ENCODE measurements at regions not wholly inside any gene's neighbourhood (a gene's known extent, or its start where the extent isn't known, plus 50 kb on each side); places are given as distances from the start of the nearest gene placed in this dataset.

- WGBS (ENCODE audit: extremely low coverage, insufficient read length, low lambda C conversion rate): no CpG with 5 or more reads among the region's 1 CpG
- no peak overlapping the region for H3K27ac Mint-ChIP-seq
- H3K23ac ChIP-seq (ENCODE audit: insufficient read length, low read depth, low read length): no peak overlapping the region
- H3K9me3 ChIP-seq (ENCODE audit: control insufficient read depth, low read depth, low read length): peaks cover 5% of the 10 kb centered on the region
- H2AK5ac ChIP-seq (ENCODE audit: insufficient read length, low read length): no peak overlapping the region
- DNase-seq: no peak
- H2BK20ac ChIP-seq (ENCODE audit: low read depth, low read length, poor library complexity, severe bottlenecking): no peak overlapping the region
- H4K20me1 ChIP-seq (ENCODE audit: control insufficient read depth, insufficient read depth, insufficient read length): no peaks in the 10 kb centered on the region
- H3K18ac ChIP-seq (ENCODE audit: insufficient read length, low read depth, low read length): no peak overlapping the region
- no peak overlapping the region for H2BK15ac ChIP-seq (ENCODE audit: low read depth, low read length)
- H3K56ac ChIP-seq (ENCODE audit: insufficient read length, low read depth, low read length): no peak overlapping the region
- peaks cover 20 to 36% (median 29%) of the 10 kb centered on the region in 3 experiments for H3K36me3 Mint-ChIP-seq (ENCODE audit: insufficient read depth in 1 of 3, low read depth in 3 of 3)
- H3K27me3 ChIP-seq (ENCODE audit: insufficient read depth, low read length): no peaks in the 10 kb centered on the region
- TF ChIP-seq CTCF (conservative IDR thresholded peaks at IDR 0.05): no peak
- H4K8ac ChIP-seq (replicated peaks; ENCODE audit: insufficient read length, low read depth, low read length): no peak overlapping the region
- no peaks in the 10 kb centered on the region for H3K23me2 ChIP-seq (ENCODE audit: insufficient read length, low read depth, low read length, poor library complexity, severe bottlenecking)
- H2BK5ac ChIP-seq (ENCODE audit: insufficient read length, low read length): no peak overlapping the region
- H3K79me1 ChIP-seq (ENCODE audit: insufficient read depth, low read depth, low read length, poor library complexity, severe bottlenecking): no peaks in the 10 kb centered on the region
- no peaks in the 10 kb centered on the region for H3K27me3 Mint-ChIP-seq (ENCODE audit: low read depth)
- no peak overlapping the region for H4K91ac ChIP-seq (ENCODE audit: insufficient read length, low read depth, low read length)
- no peak overlapping the region for H4K5ac ChIP-seq (ENCODE audit: insufficient read length, low read depth, low read length)
- no peak overlapping the region for H3K4me2 ChIP-seq (ENCODE audit: insufficient read depth, insufficient read length, low read length)
- H3K14ac ChIP-seq (ENCODE audit: insufficient read depth, low read length): no peak overlapping the region
- H3K4me3 Mint-ChIP-seq: no peak overlapping the region
- no peak overlapping the region for H3K27ac ChIP-seq (ENCODE audit: insufficient read length, low read depth, low read length)
- H3K4ac ChIP-seq (ENCODE audit: low read depth, low read length): no peak overlapping the region
- H3K9ac ChIP-seq (ENCODE audit: extremely low read depth, insufficient read length, low read length): no peak overlapping the region
- no peak overlapping the region for H2BK120ac ChIP-seq (ENCODE audit: low read depth, low read length, poor library complexity, severe bottlenecking)
- H3K4me1 ChIP-seq (ENCODE audit: insufficient read depth, low read length): peaks cover 4% of the 10 kb centered on the region
- peaks cover 15 to 17% of the 10 kb centered on the region in 2 experiments for H3K9me3 Mint-ChIP-seq
- peaks cover 41 to 49% of the 10 kb centered on the region in 2 experiments for H3K4me1 Mint-ChIP-seq
- H3K79me2 ChIP-seq (ENCODE audit: insufficient read depth, low read length): no peaks in the 10 kb centered on the region
- no peak overlapping the region for H2AFZ ChIP-seq (ENCODE audit: low read length)
- no peak overlapping the region for H2BK12ac ChIP-seq (ENCODE audit: insufficient read length, low read depth, low read length)
- H3T11ph ChIP-seq (ENCODE audit: low read length): no peak overlapping the region
Observed at GRCh38 chr14:71651228-71651627, 281.0 kb upstream of the RGS6 start.
